Neuronal stem cell (in vitro differentiated cells): ENCODE measurements at regions not wholly inside any gene's neighbourhood (a gene's known extent, or its start where the extent isn't known, plus 50 kb on each side); places are given as distances from the start of the nearest gene placed in this dataset.

Experiments
- DNase-seq: peaks from one replicate; pipeline ENCODE4 v3.0.0-alpha.2; 2013; ENCODE audit warnings: low spot score
- H2AFZ ChIP-seq: one replicate; pipeline ENCODE4 v1.6.1; 2013; ENCODE audit warnings: mild to moderate bottlenecking, low read length, inconsistent platforms
- H2AK5ac ChIP-seq: 2 replicates; pipeline ENCODE4 v1.6.1; 2013; ENCODE audit warnings: low read depth, mild to moderate bottlenecking, inconsistent platforms, low read length, moderate library complexity, mixed read lengths
- H2BK120ac ChIP-seq: 2 replicates; pipeline ENCODE4 v1.6.1; 2013; ENCODE audit warnings: low read depth, mild to moderate bottlenecking, inconsistent platforms, low read length, moderate library complexity, mixed read lengths
- H2BK12ac ChIP-seq: one replicate; pipeline ENCODE4 v1.6.1; 2013; ENCODE audit warnings: low read length, inconsistent platforms
- H2BK15ac ChIP-seq: 2 replicates; pipeline ENCODE4 v1.6.1; 2013; ENCODE audit warnings: mild to moderate bottlenecking, low read length, inconsistent platforms, mixed read lengths
- H2BK5ac ChIP-seq: one replicate; pipeline ENCODE4 v1.6.1; 2013; ENCODE audit warnings: inconsistent platforms, mild to moderate bottlenecking, low read length, moderate library complexity
- H3K14ac ChIP-seq: one replicate; pipeline ENCODE4 v1.6.1; 2013; ENCODE audit warnings: low read length, inconsistent platforms
- H3K18ac ChIP-seq: 2 replicates; pipeline ENCODE4 v1.6.1; 2013; ENCODE audit warnings: low read length, inconsistent platforms
- H3K23ac ChIP-seq: 2 replicates; pipeline ENCODE4 v1.6.1; 2013; ENCODE audit warnings: low read depth, mild to moderate bottlenecking, mixed read lengths, low read length, inconsistent platforms; ENCODE audit not compliant: poor library complexity
- H3K27ac ChIP-seq: replicated peaks from 3 replicates; pipeline ENCODE4 v1.5.1; 2013; ENCODE audit warnings: low read length, inconsistent platforms
- H3K27me3 ChIP-seq, 3 experiments: 2 replicates each; pipeline ENCODE4 v1.6.1; 2013; ENCODE audit warnings: low read length in 3 of 3, mild to moderate bottlenecking in 2 of 3, inconsistent platforms in 1 of 3, low read depth in 1 of 3, mixed read lengths in 1 of 3, moderate library complexity in 1 of 3; ENCODE audit not compliant: control insufficient read depth in 3 of 3, insufficient read depth in 3 of 3
- H3K36me3 ChIP-seq, 2 donors: replicated peaks in 1 of 2; 2 replicates each; pipeline ENCODE4 v1.6.1; 2013; ENCODE audit warnings: low read length in 2 of 2; ENCODE audit not compliant: control insufficient read depth in 2 of 2, insufficient read depth in 2 of 2
- H3K4ac ChIP-seq: 2 replicates; pipeline ENCODE4 v1.6.1; 2013; ENCODE audit warnings: inconsistent platforms, mild to moderate bottlenecking, low read length, moderate library complexity
- H3K4me1 ChIP-seq, 2 donors: 1 replicate in 1 of 2; 2 replicates in 1 of 2; pipeline ENCODE4 v1.6.1; 2013; ENCODE audit warnings: low read length in 2 of 2, low read depth in 1 of 2; ENCODE audit not compliant: control insufficient read depth in 2 of 2, insufficient read depth in 1 of 2
- H3K4me2 ChIP-seq: one replicate; pipeline ENCODE4 v1.6.1; 2013; ENCODE audit warnings: mild to moderate bottlenecking, low read length, inconsistent platforms; ENCODE audit not compliant: insufficient read depth, poor library complexity, severe bottlenecking
- H3K4me3 ChIP-seq, 2 donors: 2 replicates each; pipeline ENCODE4 v1.5.1; 2013; ENCODE audit warnings: low read length in 2 of 2, mild to moderate bottlenecking in 2 of 2, inconsistent platforms in 1 of 2, moderate library complexity in 1 of 2
- H3K79me1 ChIP-seq: one replicate; pipeline ENCODE4 v1.6.1; 2013; ENCODE audit warnings: low read depth, mild to moderate bottlenecking, inconsistent platforms, low read length, moderate library complexity
- H3K9ac ChIP-seq: one replicate; pipeline ENCODE4 v1.6.1; 2013; ENCODE audit warnings: mild to moderate bottlenecking, low read depth, low read length, inconsistent platforms; ENCODE audit not compliant: poor library complexity
- H3K9me3 ChIP-seq, 2 donors: replicated peaks in 1 of 2; 2 replicates each; pipeline versions ENCODE3 to v1.6.1; 2013; ENCODE audit warnings: low read length in 2 of 2, mild to moderate bottlenecking in 2 of 2, inconsistent platforms in 1 of 2, low read depth in 1 of 2, mixed read lengths in 1 of 2, moderate library complexity in 1 of 2; ENCODE audit not compliant: control insufficient read depth in 2 of 2, insufficient read depth in 1 of 2
- H4K8ac ChIP-seq: one replicate; pipeline ENCODE4 v1.6.1; 2013; ENCODE audit warnings: low read depth, mild to moderate bottlenecking, inconsistent platforms, low read length, moderate library complexity
- H4K91ac ChIP-seq: one replicate; pipeline ENCODE4 v1.6.1; 2013; ENCODE audit warnings: low read length, low read depth, mild to moderate bottlenecking, inconsistent platforms; ENCODE audit not compliant: poor library complexity
- WGBS, 2 donors: extraction: QIAGEN DNeasy Blood & Tissue Kit; methylation state at CpG; one replicate each; pipeline ENCODE4 v1.1.7; 2013; ENCODE audit warnings: missing lambda C conversion rate in 2 of 2, mixed read lengths in 1 of 2; ENCODE audit not compliant: insufficient read length in 2 of 2, insufficient replicate concordance in 1 of 2; ENCODE audit errors: extremely low coverage in 2 of 2; 5-methylcytosine and 5-hydroxymethylcytosine counted together

- H3K23ac ChIP-seq, result no peak overlapping the region
- H4K8ac ChIP-seq, result no peak overlapping the region
- no peak for DNase-seq
- no peak overlapping the region for H4K91ac ChIP-seq
- H2BK120ac ChIP-seq, result no peak overlapping the region
- H2BK12ac ChIP-seq, result no peak overlapping the region
- H3K9me3 ChIP-seq, result no peaks in the 10 kb centered on the region
- no peak overlapping the region for H3K4me2 ChIP-seq
- no peaks in the 10 kb centered on the region for H3K27me3 ChIP-seq
- no peak overlapping the region for H2AFZ ChIP-seq
- no peak overlapping the region for H2BK5ac ChIP-seq
- no peak overlapping the region for H2BK15ac ChIP-seq
- WGBS, 2 donors, result no CpG with 5 or more reads among the region's 1 CpG
- H3K36me3 ChIP-seq, result no peaks in the 10 kb centered on the region
- H3K18ac ChIP-seq, result no peak overlapping the region
- H3K79me1 ChIP-seq, result no peaks in the 10 kb centered on the region
- no peak overlapping the region for H2AK5ac ChIP-seq
- no peak overlapping the region for H3K27ac ChIP-seq
- no peak overlapping the region for H3K4ac ChIP-seq
- no peak overlapping the region for H3K4me3 ChIP-seq
- H3K4me1 ChIP-seq, result no peaks in the 10 kb centered on the region
- H3K9ac ChIP-seq, result no peak overlapping the region
- no peak overlapping the region for H3K14ac ChIP-seq
Observed at GRCh38 chr4:72809208-72809607, 240.2 kb upstream of the ADAMTS3 start.

- Histone ChIP-seq H3K4me1 (no peaks in the 10 kb centered on the region), H2AK5ac (no peak overlapping the region), H3K14ac (no peak overlapping the region), H3K27ac (no peak overlapping the region), H2BK15ac (no peak overlapping the region), H4K91ac (no peak overlapping the region), H3K4ac (no peak overlapping the region), H3K79me1 (no peaks in the 10 kb centered on the region), H2BK120ac (no peak overlapping the region), H3K23ac (no peak overlapping the region), H3K9me3 (no peaks in the 10 kb centered on the region), H3K27me3 (no peaks in the 10 kb centered on the region), H2AFZ (no peak overlapping the region), H2BK5ac (no peak overlapping the region), H3K4me3 (no peak overlapping the region), H3K4me2 (no peak overlapping the region), H4K8ac (no peak overlapping the region), H3K36me3 (no peaks in the 10 kb centered on the region), H3K9ac (no peak overlapping the region), H2BK12ac (no peak overlapping the region), H3K18ac (no peak overlapping the region)
- DNase-seq, result no peak
- WGBS, 2 donors, result no CpG with 5 or more reads among the region's 2 CpGs
Observed at GRCh38 chr4:72805284-72805683, 236.3 kb upstream of the ADAMTS3 start.

DNA sequence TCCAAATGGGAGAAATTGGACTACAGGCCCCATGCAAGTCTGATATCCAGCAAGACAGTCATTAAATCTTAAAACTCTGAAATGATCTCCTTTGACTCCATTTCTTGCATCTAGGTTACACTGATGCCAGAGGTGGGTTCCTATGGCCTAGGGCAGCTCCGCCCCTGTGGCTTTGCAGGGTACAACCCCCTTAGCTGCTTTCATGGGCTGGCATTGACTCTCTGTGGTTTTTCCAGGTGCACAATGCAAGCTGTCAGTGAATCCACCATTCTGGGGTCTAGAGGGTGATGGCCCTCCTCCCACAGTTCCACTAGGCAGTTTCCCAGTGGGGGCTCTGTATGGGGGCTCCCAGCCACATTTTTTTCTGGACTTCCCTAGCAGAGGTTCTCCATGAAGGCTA, 228.5 kb upstream of the ADAMTS3 start:
- Histone ChIP-seq H2BK120ac (no peak overlapping the region), H3K4me3 (no peak overlapping the region), H2BK5ac (no peak overlapping the region), H3K79me1 (no peaks in the 10 kb centered on the region), H2BK15ac (no peak overlapping the region), H3K27ac (no peak overlapping the region), H3K27me3 (no peaks in the 10 kb centered on the region), H3K14ac (no peak overlapping the region), H2AK5ac (no peak overlapping the region), H3K4ac (no peak overlapping the region), H3K9me3 (no peaks in the 10 kb centered on the region), H2AFZ (no peak overlapping the region), H2BK12ac (no peak overlapping the region), H4K91ac (no peak overlapping the region), H3K36me3 (no peaks in the 10 kb centered on the region), H3K4me2 (no peak overlapping the region), H3K18ac (no peak overlapping the region), H4K8ac (no peak overlapping the region), H3K4me1 (no peaks in the 10 kb centered on the region), H3K23ac (no peak overlapping the region), H3K9ac (no peak overlapping the region)
- no peak for DNase-seq
- WGBS, 2 donors, result no CpG with 5 or more reads among the region's 1 CpG

GRCh38 chr4:72791054-72791453, 222.0 kb upstream of the ADAMTS3 start:
- no CpG with 5 or more reads among the region's 2 CpGs for WGBS, 2 donors
- H4K8ac ChIP-seq, result no peak overlapping the region
- no peak overlapping the region for H2BK12ac ChIP-seq
- H3K36me3 ChIP-seq, result no peaks in the 10 kb centered on the region
- no peaks in the 10 kb centered on the region for H3K27me3 ChIP-seq
- H3K4ac ChIP-seq, result no peak overlapping the region
- no peak overlapping the region for H3K14ac ChIP-seq
- no peak overlapping the region for H2BK120ac ChIP-seq
- H2AK5ac ChIP-seq, result no peak overlapping the region
- H3K4me2 ChIP-seq, result no peak overlapping the region
- DNase-seq, result no peak
- no peak overlapping the region for H2AFZ ChIP-seq
- no peak overlapping the region for H2BK15ac ChIP-seq
- H3K23ac ChIP-seq, result no peak overlapping the region
- H2BK5ac ChIP-seq, result no peak overlapping the region
- H3K79me1 ChIP-seq, result no peaks in the 10 kb centered on the region
- H3K9me3 ChIP-seq, result no peaks in the 10 kb centered on the region
- no peak overlapping the region for H3K27ac ChIP-seq
- no peaks in the 10 kb centered on the region for H3K4me1 ChIP-seq
- no peak overlapping the region for H3K4me3 ChIP-seq
- no peak overlapping the region for H3K9ac ChIP-seq
- no peak overlapping the region for H3K18ac ChIP-seq
- H4K91ac ChIP-seq, result no peak overlapping the region
